ENCODE measurements at regions not wholly inside any gene's neighbourhood (a gene's known extent, or its start where the extent isn't known, plus 50 kb on each side); places are given as distances from the start of the nearest gene placed in this dataset.

- DNase-seq (no peak), ATAC-seq (no peak)
- intact Hi-C loops (cut with DNase I): no loop called here
Observed at GRCh38 chr10:1989090-1989489, 251.8 kb upstream of the ADARB2 start.

- ATAC-seq: no peak
- intact Hi-C loops (cut with DNase I): no loop called here
- DNase-seq: no peak
Observed at GRCh38 chr10:1981976-1982375, 244.7 kb upstream of the ADARB2 start.

GRCh38 chr10:1980459-1980858, 243.1 kb upstream of the ADARB2 start:
- ATAC-seq (no peak), DNase-seq (no peak)
- intact Hi-C loops (cut with DNase I): no loop called here

GRCh38 chr10:1978584-1978983, 241.3 kb upstream of the ADARB2 start:
- ATAC-seq (no peak), DNase-seq (no peak)
- intact Hi-C loops (cut with DNase I): no loop called here

GRCh38 chr10:1977461-1977860, 240.1 kb upstream of the ADARB2 start:
- DNase-seq (no peak), ATAC-seq (no peak)
- intact Hi-C loops (cut with DNase I): no loop called here

GRCh38 chr10:1972406-1972805, 235.1 kb upstream of the ADARB2 start:
- no peak for ATAC-seq
- intact Hi-C loops (cut with DNase I): no loop called here
- DNase-seq: no peak

- intact Hi-C loops (cut with DNase I): no loop called here
- ATAC-seq (no peak), DNase-seq (no peak)
Observed at GRCh38 chr10:1968257-1969033, 231.1 kb upstream of the ADARB2 start.

- DNase-seq (no peak), ATAC-seq (no peak)
- intact Hi-C loops (cut with DNase I): no loop called here
Observed at GRCh38 chr10:1966712-1967376, 229.5 kb upstream of the ADARB2 start.

- intact Hi-C loops (cut with DNase I): no loop called here
- ATAC-seq: no peak
- no peak for DNase-seq
Observed at GRCh38 chr10:1964476-1964875, 227.2 kb upstream of the ADARB2 start.

GRCh38 chr10:1963341-1963740, 226.0 kb upstream of the ADARB2 start:
- no peak for ATAC-seq
- intact Hi-C loops (cut with DNase I): no loop called here

GRCh38 chr10:1961989-1962388, 224.7 kb upstream of the ADARB2 start:
- intact Hi-C loops (cut with DNase I): no loop called here
- ATAC-seq: no peak
- no peak for DNase-seq

More at GRCh38 chr10:1963341-1963740, 226.0 kb upstream of the ADARB2 start:
- no peak for DNase-seq

- intact Hi-C loops (cut with DNase I): no loop called here
- no peak for ATAC-seq
- DNase-seq: no peak
Observed at GRCh38 chr10:1960982-1961381, 223.7 kb upstream of the ADARB2 start.

GRCh38 chr10:1957057-1957456, 219.7 kb upstream of the ADARB2 start:
- ATAC-seq: no peak
- intact Hi-C loops (cut with DNase I): no loop called here
- DNase-seq: no peak

- intact Hi-C loops (cut with DNase I): no loop called here
- DNase-seq (no peak), ATAC-seq (no peak)
Observed at GRCh38 chr10:1954300-1954699, 217.0 kb upstream of the ADARB2 start.

- intact Hi-C loops (cut with DNase I): no loop called here
- DNase-seq (no peak), ATAC-seq (no peak)
Observed at GRCh38 chr10:1952126-1953095, 215.1 kb upstream of the ADARB2 start.

GRCh38 chr10:1950803-1951495, 213.6 kb upstream of the ADARB2 start:
- ATAC-seq (no peak), DNase-seq (no peak)
- intact Hi-C loops (cut with DNase I): no loop called here

GRCh38 chr10:1947464-1948003, 210.2 kb upstream of the ADARB2 start:
- DNase-seq (no peak), ATAC-seq (no peak)
- intact Hi-C loops (cut with DNase I): no loop called here

GRCh38 chr10:1944487-1944886, 207.2 kb upstream of the ADARB2 start:
- no peak for ATAC-seq
- intact Hi-C loops (cut with DNase I): no loop called here
- no peak for DNase-seq

- DNase-seq: no peak
- ATAC-seq: no peak
- intact Hi-C loops (cut with DNase I): no loop called here
Observed at GRCh38 chr10:1942478-1942877, 205.2 kb upstream of the ADARB2 start.
